PC-3 (cell line): ENCODE measurements at regions not wholly inside any gene's neighbourhood (a gene's known extent, or its start where the extent isn't known, plus 50 kb on each side); places are given as distances from the start of the nearest gene placed in this dataset.
A peak's percentile ranks its signal among the peaks of the same experiment; 100 is the strongest.

Experiments used
- ATAC-seq: fragments of 200-7000 bp; cut with Tn5 transposase; 2 replicates; pipeline ENCODE4 v1.9.1; 2020; ENCODE audit warnings: mild to moderate bottlenecking, moderate library complexity
- BruUV-seq: library from RNA; stranded (reverse); fragments of 400-500 nt; replicated peaks from 2 replicates; lab custom pipeline; 2021; lab: Mats Ljungman, UMichigan
- CTCF ChIA-PET: fragments of 300-600 bp; sonication (Branson Sonifier 250); formaldehyde crosslinking; loops from one replicate; lab custom pipeline; 2022; ENCODE audit warnings: antibody characterized with exemption; lab: Charles Lee
- POLR2A ChIA-PET: fragments of 300-600 bp; sonication (Branson Sonifier 250); formaldehyde crosslinking; loops from one replicate; lab custom pipeline; 2022; ENCODE audit warnings: antibody characterized with exemption; ENCODE audit not compliant: unreplicated experiment; lab: Charles Lee
- DNase-seq: peaks from one replicate; pipeline ENCODE4 v3.0.0-alpha.2; 2015
- H2AFZ ChIP-seq: fragments of 300-600 bp; sonication (generic); 2 replicates; pipeline ENCODE4 v1.6.0; 2016; ENCODE audit warnings: antibody characterized with exemption, low read length
- H3F3A ChIP-seq: fragments of 300-600 bp; sonication (generic); one replicate; pipeline ENCODE4 v1.6.0; 2017; ENCODE audit warnings: antibody characterized with exemption, low read length, control low read depth, mild to moderate bottlenecking; ENCODE audit not compliant: unreplicated experiment
- H3K27ac ChIP-seq: fragments of 300-600 bp; sonication (generic); 2 replicates; pipeline ENCODE4 v1.5.1; 2016; ENCODE audit warnings: mild to moderate bottlenecking, low read length
- H3K27me3 ChIP-seq: fragments of 300-600 bp; sonication (generic); 2 replicates; pipeline ENCODE4 v1.6.1; 2016; ENCODE audit warnings: low read length, mixed read lengths
- H3K36me3 ChIP-seq: fragments of 300-600 bp; sonication (generic); 2 replicates; pipeline ENCODE4 v1.6.1; 2016; ENCODE audit warnings: low read depth, mixed run types, low read length, mixed read lengths
- H3K4me1 ChIP-seq: fragments of 300-600 bp; sonication (generic); 2 replicates; pipeline ENCODE4 v1.5.1; 2016; ENCODE audit warnings: low read length; ENCODE audit not compliant: insufficient read depth
- H3K4me2 ChIP-seq: fragments of 300-600 bp; sonication (generic); 2 replicates; pipeline ENCODE4 v1.6.0; 2016; ENCODE audit warnings: low read length
- H3K4me3 ChIP-seq: fragments of 300-600 bp; sonication (generic); 2 replicates; pipeline ENCODE4 v1.5.1; 2016; ENCODE audit warnings: mild to moderate bottlenecking, low read length, mixed read lengths
- H3K79me2 ChIP-seq: fragments of 300-600 bp; sonication (generic); 2 replicates; pipeline ENCODE4 v1.6.1; 2017; ENCODE audit warnings: low read length, mixed read lengths
- H3K9ac ChIP-seq: fragments of 300-600 bp; sonication (generic); 2 replicates; pipeline ENCODE4 v1.6.0; 2016; ENCODE audit warnings: mild to moderate bottlenecking, low read length
- H3K9me2 ChIP-seq: fragments of 300-600 bp; sonication (generic); replicated peaks from 2 replicates; pipeline ENCODE4 v1.6.1; 2016; ENCODE audit warnings: mixed run types, low read length, mixed read lengths
- H3K9me3 ChIP-seq: fragments of 300-600 bp; sonication (generic); 2 replicates; pipeline ENCODE4 v1.6.1; 2016; ENCODE audit warnings: low read length, mixed read lengths
- H4K20me1 ChIP-seq: fragments of 300-600 bp; sonication (generic); 2 replicates; pipeline ENCODE4 v1.6.1; 2016; ENCODE audit warnings: low read length, mixed read lengths
- CTCF ChIP-seq: fragments of 300-600 bp; sonication (generic); conservative IDR thresholded peaks from 2 replicates; pipeline ENCODE4 v1.5.1; 2017; ENCODE audit warnings: antibody characterized with exemption, low read depth, mild to moderate bottlenecking, low read length
- EZH2 ChIP-seq: fragments of 300-600 bp; sonication (generic); IDR thresholded peaks from one replicate; pipeline ENCODE4 v1.6.1; 2017; ENCODE audit warnings: antibody characterized with exemption, mild to moderate bottlenecking, low read length; ENCODE audit not compliant: unreplicated experiment
- EZH2phosphoT487 ChIP-seq: fragments of 300-600 bp; sonication (generic); IDR thresholded peaks from 2 replicates; pipeline ENCODE4 v1.6.1; 2018; ENCODE audit warnings: mild to moderate bottlenecking, antibody characterized with exemption, low read length, borderline replicate concordance
- intact Hi-C: fragments of 100-400 bp; cut with micrococcal nuclease; formaldehyde crosslinking; loops from 2 replicates; pipeline ENCODE4 v1.9.0; 2023

GRCh38 chr6:167658106-167658505 lies 168.6 kb upstream of the AFDN start:
- CTCF ChIA-PET: no interaction called here
- Histone ChIP-seq H3K36me3 (no peaks in the 10 kb centered on the region), H3K79me2 (no peaks in the 10 kb centered on the region), H3K27ac (no peak overlapping the region), H3K4me2 (no peak overlapping the region), H3F3A (no peaks in the 10 kb centered on the region), H4K20me1 (no peaks in the 10 kb centered on the region), H3K9me3 (no peaks in the 10 kb centered on the region), H3K9me2 (no peaks in the 10 kb centered on the region), H3K27me3 (no peaks in the 10 kb centered on the region), H3K4me3 (no peak overlapping the region), H2AFZ (no peak overlapping the region), H3K9ac (no peak overlapping the region), H3K4me1 (no peaks in the 10 kb centered on the region)
- no peak for ATAC-seq
- TF ChIP-seq EZH2phosphoT487: no peak
- TF ChIP-seq EZH2: no peak
- no peak for TF ChIP-seq CTCF
- BruUV-seq: no TSS peak
- intact Hi-C loops: no loop called here
- DNase-seq: peak; percentile 7
- POLR2A ChIA-PET: no interaction called here

GRCh38 chr6:167659046-167659445 lies 167.7 kb upstream of the AFDN start:
- Histone ChIP-seq H3K27ac (no peak overlapping the region), H3K27me3 (no peaks in the 10 kb centered on the region; the same call in 1 of the 2 replicates), H3K9me2 (no peaks in the 10 kb centered on the region), H3K36me3 (no peaks in the 10 kb centered on the region), H2AFZ (no peak overlapping the region), H3K9ac (no peak overlapping the region), H3K4me1 (no peaks in the 10 kb centered on the region), H3K4me2 (no peak overlapping the region), H3K9me3 (no peaks in the 10 kb centered on the region), H3K4me3 (no peak overlapping the region), H3K79me2 (no peaks in the 10 kb centered on the region), H3F3A (no peaks in the 10 kb centered on the region), H4K20me1 (no peaks in the 10 kb centered on the region)
- POLR2A ChIA-PET: no interaction called here
- BruUV-seq: no TSS peak
- ATAC-seq (no peak), DNase-seq (no peak)
- TF ChIP-seq EZH2phosphoT487: no peak
- TF ChIP-seq CTCF: no peak
- TF ChIP-seq EZH2: no peak
- CTCF ChIA-PET: no interaction called here
- intact Hi-C loops: no loop called here

GRCh38 chr6:167660424-167660823 lies 166.3 kb upstream of the AFDN start:
- H3K9me2 ChIP-seq: no peaks in the 10 kb centered on the region
- H3K9me3 ChIP-seq: no peaks in the 10 kb centered on the region
- no peaks in the 10 kb centered on the region for H3K79me2 ChIP-seq
- TF ChIP-seq EZH2phosphoT487: no peak
- no peak for TF ChIP-seq CTCF
- TF ChIP-seq EZH2: no peak
- H3F3A ChIP-seq: no peaks in the 10 kb centered on the region
- no peak overlapping the region for H3K27ac ChIP-seq
- CTCF ChIA-PET: no interaction called here
- no peak overlapping the region for H3K4me2 ChIP-seq
- intact Hi-C loops: no loop called here
- H3K4me3 ChIP-seq: no peak overlapping the region
- H3K27me3 ChIP-seq: no peaks in the 10 kb centered on the region; the same call in 1 of the 2 replicates
- H3K4me1 ChIP-seq: no peaks in the 10 kb centered on the region
- POLR2A ChIA-PET: no interaction called here
- H3K9ac ChIP-seq: no peak overlapping the region
- H3K36me3 ChIP-seq: no peaks in the 10 kb centered on the region
- DNase-seq (no peak), ATAC-seq (no peak)
- H4K20me1 ChIP-seq: no peaks in the 10 kb centered on the region
- BruUV-seq: no TSS peak
- no peak overlapping the region for H2AFZ ChIP-seq
